Right renal cortex interstitium (tissue), 3 donors: ENCODE measurements at regions not wholly inside any gene's neighbourhood (a gene's known extent, or its start where the extent isn't known, plus 50 kb on each side); places are given as distances from the start of the nearest gene placed in this dataset.

Experiments used
- DNase-seq, 3 donors: peaks; one replicate each; pipeline ENCODE4 v3.0.0-alpha.2; 2013; ENCODE audit warnings: low read depth in 3 of 3, low spot score in 2 of 3

- no peak for DNase-seq
These were observed 158.2 kb upstream of the PPP2R2B start for GRCh38 chr5:147036691-147037245.

- no peak for DNase-seq
These were observed 159.1 kb upstream of the PPP2R2B start for GRCh38 chr5:147037515-147038205.

- DNase-seq: no peak
These were observed 162.3 kb upstream of the PPP2R2B start for GRCh38 chr5:147040856-147041255.

- no peak for DNase-seq
These were observed 166.2 kb upstream of the PPP2R2B start for GRCh38 chr5:147044572-147045273.

- DNase-seq: no peak
These were observed 166.7 kb upstream of the PPP2R2B start for GRCh38 chr5:147045290-147045689.

GRCh38 chr5:147046281-147046680 lies 167.7 kb upstream of the PPP2R2B start:
- no peak for DNase-seq

- DNase-seq: no peak
These were observed 168.3 kb upstream of the PPP2R2B start for GRCh38 chr5:147046894-147047293.

GRCh38 chr5:147049764-147050163 lies 171.2 kb upstream of the PPP2R2B start:
- DNase-seq: no peak

GRCh38 chr5:147050172-147050571 lies 171.6 kb upstream of the PPP2R2B start:
- DNase-seq: no peak

- DNase-seq: no peak
These were observed 172.6 kb upstream of the PPP2R2B start for GRCh38 chr5:147051193-147051592.

- DNase-seq: no peak
These were observed 174.0 kb upstream of the PPP2R2B start for GRCh38 chr5:147052519-147052918.

- DNase-seq: no peak
These were observed 176.7 kb upstream of the PPP2R2B start for GRCh38 chr5:147055089-147055826.

GRCh38 chr5:147055850-147056566 lies 177.5 kb upstream of the PPP2R2B start:
- no peak for DNase-seq

- DNase-seq: no peak
These were observed 177.8 kb upstream of the STK32A start for GRCh38 chr5:147057051-147057450.

GRCh38 chr5:147061431-147061830 lies 173.4 kb upstream of the STK32A start:
- no peak for DNase-seq

- no peak for DNase-seq
These were observed 172.4 kb upstream of the STK32A start for GRCh38 chr5:147062427-147062826.

- DNase-seq: no peak
These were observed 170.9 kb upstream of the STK32A start for GRCh38 chr5:147063943-147064342.

GRCh38 chr5:147065071-147065470 lies 169.8 kb upstream of the STK32A start:
- no peak for DNase-seq

GRCh38 chr5:147068998-147069397 lies 165.8 kb upstream of the STK32A start:
- DNase-seq: no peak

GRCh38 chr5:147072622-147073021 lies 162.2 kb upstream of the STK32A start:
- no peak for DNase-seq

GRCh38 chr5:147073098-147073497 lies 161.7 kb upstream of the STK32A start:
- no peak for DNase-seq
